HUES48 (cell line): ENCODE measurements at regions not wholly inside any gene's neighbourhood (a gene's known extent, or its start where the extent isn't known, plus 50 kb on each side); places are given as distances from the start of the nearest gene placed in this dataset.

Experiments used
- H3K27ac ChIP-seq: one replicate; pipeline ENCODE4 v1.7.0; 2013; ENCODE audit warnings: low read depth, low read length, inconsistent platforms
- H3K27me3 ChIP-seq: 2 replicates; pipeline ENCODE4 v1.6.1; 2013; ENCODE audit warnings: mild to moderate bottlenecking, low read length; ENCODE audit not compliant: control insufficient read depth, insufficient read depth
- H3K36me3 ChIP-seq: 2 replicates; pipeline ENCODE4 v1.6.1; 2013; ENCODE audit warnings: low read length; ENCODE audit not compliant: control insufficient read depth, insufficient read depth
- H3K4me1 ChIP-seq: 2 replicates; pipeline ENCODE4 v1.6.1; 2013; ENCODE audit warnings: mild to moderate bottlenecking, low read length; ENCODE audit not compliant: control insufficient read depth, insufficient read depth
- H3K4me3 ChIP-seq: 2 replicates; pipeline ENCODE4 v1.5.1; 2013; ENCODE audit warnings: mild to moderate bottlenecking, low read depth, low read length
- H3K9ac ChIP-seq: 2 replicates; pipeline ENCODE4 v1.6.1; 2013; ENCODE audit warnings: mild to moderate bottlenecking, low read depth, low read length, moderate library complexity
- H3K9me3 ChIP-seq: 2 replicates; pipeline ENCODE4 v1.6.1; 2013; ENCODE audit warnings: low read length; ENCODE audit not compliant: control insufficient read depth, insufficient read depth

GRCh38 chr3:164080208-164080607, 998.1 kb downstream of the SI start:
- Histone ChIP-seq H3K27ac (no peak overlapping the region), H3K9me3 (no peaks in the 10 kb centered on the region), H3K4me3 (no peak overlapping the region), H3K36me3 (no peaks in the 10 kb centered on the region), H3K9ac (no peak overlapping the region), H3K4me1 (no peaks in the 10 kb centered on the region), H3K27me3 (no peaks in the 10 kb centered on the region)

- H3K4me3 ChIP-seq: no peak overlapping the region
- H3K27ac ChIP-seq: no peak overlapping the region
- H3K9me3 ChIP-seq: no peaks in the 10 kb centered on the region
- no peak overlapping the region for H3K9ac ChIP-seq
- H3K36me3 ChIP-seq: no peaks in the 10 kb centered on the region
- no peaks in the 10 kb centered on the region for H3K27me3 ChIP-seq
- no peaks in the 10 kb centered on the region for H3K4me1 ChIP-seq
Measured at GRCh38 chr3:164064298-164064697, 1014.0 kb downstream of the SI start.

DNA sequence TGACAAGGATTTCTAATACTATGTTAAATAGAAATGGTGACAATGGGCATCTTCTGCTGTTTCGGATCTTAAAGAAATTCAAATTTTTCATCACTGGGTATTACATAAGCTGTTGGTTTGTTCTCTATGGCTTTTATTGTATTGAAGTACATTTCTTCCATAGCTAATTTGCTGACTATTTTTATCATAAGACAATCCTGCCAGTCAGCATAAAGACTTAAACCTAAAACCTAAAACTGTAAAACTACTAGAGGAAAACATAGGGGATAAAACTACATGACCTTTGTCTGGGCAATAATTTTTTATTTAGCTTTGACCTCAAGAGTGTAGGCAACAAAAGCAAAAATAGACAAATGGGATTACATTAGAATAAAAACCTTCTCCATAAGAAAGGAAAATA, 1017.4 kb downstream of the SI start:
- Histone ChIP-seq H3K27ac (no peak overlapping the region), H3K4me1 (no peaks in the 10 kb centered on the region), H3K9me3 (no peaks in the 10 kb centered on the region), H3K4me3 (no peak overlapping the region), H3K27me3 (no peaks in the 10 kb centered on the region), H3K9ac (no peak overlapping the region), H3K36me3 (no peaks in the 10 kb centered on the region)

GRCh38 chr3:164049847-164050246, 1028.4 kb downstream of the SI start:
- Histone ChIP-seq H3K4me1 (no peaks in the 10 kb centered on the region), H3K27me3 (no peaks in the 10 kb centered on the region), H3K27ac (no peak overlapping the region), H3K9ac (no peak overlapping the region), H3K4me3 (no peak overlapping the region), H3K36me3 (no peaks in the 10 kb centered on the region), H3K9me3 (no peaks in the 10 kb centered on the region)

DNA sequence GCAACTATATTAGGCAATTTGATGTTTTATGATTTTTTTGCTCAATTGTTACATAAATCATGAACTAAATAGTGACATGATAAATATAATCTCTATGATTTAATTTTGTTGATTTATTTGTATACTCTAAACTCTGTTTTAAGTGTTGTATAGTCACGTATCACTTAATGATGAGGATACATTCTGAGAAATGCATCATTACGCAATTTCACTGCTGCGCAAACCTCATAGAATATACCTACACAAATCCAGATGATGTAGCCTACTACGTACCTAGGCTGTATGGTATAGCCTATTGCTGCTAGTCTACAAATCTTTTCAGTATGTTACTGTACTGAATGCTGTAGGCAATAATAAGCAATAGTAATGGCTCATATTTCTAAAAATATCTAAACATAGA, 1029.8 kb downstream of the SI start:
- Histone ChIP-seq H3K9me3 (no peaks in the 10 kb centered on the region), H3K36me3 (no peaks in the 10 kb centered on the region), H3K4me3 (no peak overlapping the region)

DNA sequence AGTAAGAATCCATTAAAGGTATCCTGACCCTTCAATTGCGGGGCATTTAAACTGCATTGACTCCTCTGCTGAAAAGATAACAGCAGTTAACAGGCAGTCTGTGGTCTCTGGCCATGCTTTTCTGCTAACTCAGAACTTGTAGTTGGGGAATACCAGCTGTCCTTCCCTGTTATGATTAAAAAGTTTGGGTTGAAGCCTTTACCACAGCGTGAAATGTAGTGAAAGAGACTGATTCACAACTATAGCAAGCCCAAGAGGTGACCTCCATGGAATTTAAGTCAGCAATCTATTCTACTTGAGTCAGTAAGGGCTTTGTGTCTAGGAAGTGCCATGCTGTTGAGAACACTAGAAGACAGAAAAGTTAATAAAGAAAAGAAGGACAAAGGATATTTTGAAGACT, 1037.3 kb downstream of the SI start:
- Histone ChIP-seq H3K27me3 (no peaks in the 10 kb centered on the region), H3K4me1 (no peaks in the 10 kb centered on the region), H3K4me3 (no peak overlapping the region), H3K9me3 (no peaks in the 10 kb centered on the region), H3K27ac (no peak overlapping the region), H3K9ac (no peak overlapping the region), H3K36me3 (no peaks in the 10 kb centered on the region)

More for the DNA sequence above, 1029.8 kb downstream of the SI start:
- Histone ChIP-seq H3K9ac (no peak overlapping the region), H3K27me3 (no peaks in the 10 kb centered on the region), H3K27ac (no peak overlapping the region), H3K4me1 (no peaks in the 10 kb centered on the region)

DNA sequence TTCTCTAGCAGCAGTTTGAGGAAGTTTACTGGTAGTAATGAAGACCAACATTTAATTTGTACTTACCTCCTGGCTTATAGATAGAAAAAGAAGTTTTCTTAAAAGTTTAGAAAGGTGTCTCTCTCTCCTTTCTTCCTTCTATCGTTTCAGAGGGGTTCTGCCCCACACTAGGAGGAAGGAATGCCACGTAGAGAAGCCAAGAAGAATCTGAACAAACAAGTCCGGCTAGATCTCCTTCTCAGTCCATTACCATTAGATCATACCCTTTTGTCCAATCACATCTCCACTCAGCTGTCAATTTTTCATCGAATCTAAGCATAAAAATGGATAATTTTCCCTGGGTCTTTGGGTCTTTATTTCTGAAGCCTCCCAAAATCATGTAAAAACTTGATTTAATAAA, 1048.1 kb downstream of the SI start:
- Histone ChIP-seq H3K9me3 (no peaks in the 10 kb centered on the region), H3K9ac (no peak overlapping the region), H3K27ac (no peak overlapping the region), H3K27me3 (no peaks in the 10 kb centered on the region), H3K4me3 (no peak overlapping the region), H3K4me1 (no peaks in the 10 kb centered on the region), H3K36me3 (no peaks in the 10 kb centered on the region)

DNA sequence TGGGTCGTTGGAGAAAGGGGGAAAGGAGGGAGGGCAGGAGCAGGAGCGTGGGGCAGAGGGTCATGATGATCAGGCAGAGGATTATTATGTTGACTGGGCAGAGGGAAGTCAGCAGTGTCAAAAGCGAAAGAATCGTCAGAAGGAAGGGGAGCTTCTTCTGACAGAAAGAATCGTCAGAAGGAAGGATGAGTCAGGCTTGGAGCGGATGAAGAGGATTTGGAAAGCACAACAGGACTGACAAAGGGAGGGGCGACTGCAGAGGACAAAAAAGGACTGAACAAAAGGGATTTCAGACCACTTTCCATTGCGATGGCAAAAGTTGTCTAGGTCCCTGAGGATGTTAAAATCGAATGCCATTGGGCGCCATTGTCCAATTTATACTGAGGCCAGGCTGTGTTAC, 1053.5 kb downstream of the SI start:
- H3K9ac ChIP-seq: no peak overlapping the region
- H3K4me3 ChIP-seq: no peak overlapping the region
- no peaks in the 10 kb centered on the region for H3K4me1 ChIP-seq
- H3K27me3 ChIP-seq: no peaks in the 10 kb centered on the region
- H3K9me3 ChIP-seq: no peaks in the 10 kb centered on the region
- no peaks in the 10 kb centered on the region for H3K36me3 ChIP-seq
- no peak overlapping the region for H3K27ac ChIP-seq

GRCh38 chr3:164023480-164023879, 1054.8 kb downstream of the SI start:
- Histone ChIP-seq H3K4me1 (no peaks in the 10 kb centered on the region), H3K9ac (no peak overlapping the region), H3K27me3 (no peaks in the 10 kb centered on the region), H3K4me3 (no peak overlapping the region), H3K36me3 (no peaks in the 10 kb centered on the region), H3K27ac (no peak overlapping the region), H3K9me3 (no peaks in the 10 kb centered on the region)

DNA sequence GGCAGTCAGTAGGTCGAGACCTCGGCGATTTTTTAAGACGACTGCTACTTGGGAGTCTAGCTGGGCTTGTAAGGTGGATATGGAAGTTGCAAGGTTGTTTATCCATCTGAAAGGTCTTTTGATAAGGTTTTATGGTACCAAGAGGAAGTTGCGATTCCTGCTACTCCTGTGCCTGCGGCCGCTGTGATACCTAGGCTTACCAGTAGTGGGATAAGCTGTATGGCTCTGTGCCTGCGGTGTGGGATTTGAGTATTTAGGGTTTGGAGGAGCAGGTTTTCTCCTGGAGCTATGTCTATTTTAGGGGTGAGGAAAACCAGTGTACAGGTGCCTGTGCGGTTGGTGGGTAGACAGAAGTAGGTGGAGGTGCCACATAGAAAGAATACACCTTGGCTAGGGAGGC, 1059.8 kb downstream of the SI start:
- no peaks in the 10 kb centered on the region for H3K4me1 ChIP-seq
- no peaks in the 10 kb centered on the region for H3K27me3 ChIP-seq
- no peaks in the 10 kb centered on the region for H3K36me3 ChIP-seq
- H3K9me3 ChIP-seq: no peaks in the 10 kb centered on the region
- no peak overlapping the region for H3K9ac ChIP-seq
- no peak overlapping the region for H3K27ac ChIP-seq
- no peak overlapping the region for H3K4me3 ChIP-seq

DNA sequence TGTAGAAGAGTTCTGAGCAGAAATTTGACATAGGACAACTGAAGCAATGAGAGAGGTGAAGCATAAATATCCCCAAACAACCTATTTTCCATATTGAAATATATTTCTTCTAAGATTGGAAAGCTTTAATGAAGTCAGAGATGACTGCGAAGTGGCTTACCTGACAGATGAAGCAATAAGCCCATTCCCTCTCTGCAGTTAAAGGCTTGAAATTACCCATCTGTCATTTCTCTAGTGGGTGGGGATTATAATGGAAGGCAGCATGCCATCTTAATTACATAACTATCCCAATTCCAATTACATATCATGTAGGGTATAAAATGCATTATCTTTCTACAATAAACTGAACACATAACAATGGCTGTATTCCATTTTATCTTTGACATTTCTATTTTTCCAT, 1070.5 kb downstream of the SI start:
- H3K4me1 ChIP-seq: no peaks in the 10 kb centered on the region
- H3K4me3 ChIP-seq: no peak overlapping the region
- no peaks in the 10 kb centered on the region for H3K27me3 ChIP-seq
- H3K9me3 ChIP-seq: no peaks in the 10 kb centered on the region
- H3K9ac ChIP-seq: no peak overlapping the region
- no peak overlapping the region for H3K27ac ChIP-seq
- H3K36me3 ChIP-seq: no peaks in the 10 kb centered on the region

DNA sequence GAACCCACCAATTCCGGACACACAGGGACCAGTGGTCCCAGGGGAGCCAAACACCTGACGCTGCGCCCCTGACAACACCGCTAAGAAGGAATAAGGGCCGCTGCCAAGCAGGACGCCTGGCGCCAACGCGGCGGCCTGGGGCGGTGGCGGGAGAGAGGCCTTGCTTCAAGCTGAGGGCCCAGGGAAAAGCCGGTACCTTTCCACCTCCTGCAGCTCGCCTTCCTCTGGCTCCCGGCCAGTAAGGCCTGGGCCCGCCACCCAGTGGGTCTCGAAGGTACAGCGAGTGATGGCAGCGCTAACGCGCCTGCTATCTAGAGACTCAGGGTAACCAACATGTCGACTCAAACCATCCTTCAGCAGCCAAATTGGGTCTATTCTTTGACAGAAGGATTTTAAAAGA, 1074.1 kb downstream of the SI start:
- Histone ChIP-seq H3K4me3 (no peak overlapping the region), H3K27me3 (no peaks in the 10 kb centered on the region), H3K36me3 (no peaks in the 10 kb centered on the region), H3K9ac (no peak overlapping the region), H3K9me3 (no peaks in the 10 kb centered on the region), H3K27ac (no peak overlapping the region), H3K4me1 (no peaks in the 10 kb centered on the region)
